Fibroblast of the aortic adventitia (primary cell): ENCODE measurements at regions not wholly inside any gene's neighbourhood (a gene's known extent, or its start where the extent isn't known, plus 50 kb on each side); places are given as distances from the start of the nearest gene placed in this dataset.

Experiments
- DNase-seq: peaks from one replicate; pipeline ENCODE4 v3.0.0-alpha.2; 2010; ENCODE audit warnings: low read depth
- H3K4me3 ChIP-seq: 2 replicates; pipeline ENCODE4 v1.5.1; 2011; ENCODE audit warnings: low read depth, mild to moderate bottlenecking, control low read depth, low read length, moderate library complexity
- CTCF ChIP-seq: IDR thresholded peaks from 2 replicates; pipeline ENCODE4 v1.5.1; 2011; ENCODE audit warnings: mild to moderate bottlenecking, low read length, control low read depth, inconsistent platforms; ENCODE audit not compliant: insufficient read depth

- no peak for DNase-seq
- no peak overlapping the region for H3K4me3 ChIP-seq
- TF ChIP-seq CTCF = no peak
Measured at GRCh38 chr2:7292154-7292691, 375.0 kb downstream of the RNF144A start.

GRCh38 chr2:7309582-7309981, 392.4 kb downstream of the RNF144A start:
- no peak for DNase-seq
- H3K4me3 ChIP-seq = no peak overlapping the region
- no peak for TF ChIP-seq CTCF

GRCh38 chr2:7324706-7325105, 407.5 kb downstream of the RNF144A start:
- no peak for TF ChIP-seq CTCF
- DNase-seq = no peak
- no peak overlapping the region for H3K4me3 ChIP-seq

GRCh38 chr2:7325186-7325585, 408.0 kb downstream of the RNF144A start:
- DNase-seq = no peak
- no peak for TF ChIP-seq CTCF
- no peak overlapping the region for H3K4me3 ChIP-seq

GRCh38 chr2:7329465-7329864, 412.3 kb downstream of the RNF144A start:
- TF ChIP-seq CTCF = no peak
- H3K4me3 ChIP-seq = no peak overlapping the region
- DNase-seq = no peak

GRCh38 chr2:7333189-7333765, 416.1 kb downstream of the RNF144A start:
- TF ChIP-seq CTCF = no peak
- DNase-seq = no peak
- no peak overlapping the region for H3K4me3 ChIP-seq

GRCh38 chr2:7333960-7334493, 416.8 kb downstream of the RNF144A start:
- DNase-seq = no peak
- H3K4me3 ChIP-seq = no peak overlapping the region
- TF ChIP-seq CTCF = no peak
